Lower lobe of right lung (tissue), 2 donors: ENCODE measurements at regions not wholly inside any gene's neighbourhood (a gene's known extent, or its start where the extent isn't known, plus 50 kb on each side); places are given as distances from the start of the nearest gene placed in this dataset.

Experiments used
- ATAC-seq, 2 donors: fragments of 200-7000 bp; cut with Tn5 transposase; one replicate each; pipeline ENCODE4 v1.9.1; 2020 to 2022; ENCODE audit warnings: mild to moderate bottlenecking in 2 of 2, moderate library complexity in 2 of 2
- DNase-seq: peaks from one replicate; pipeline ENCODE4 v3.0.0-alpha.2; 2020
- H3K27ac ChIP-seq: fragments of 200-600 bp; one replicate; pipeline ENCODE4 v1.8.0; 2022
- H3K27me3 ChIP-seq: fragments of 200-600 bp; one replicate; pipeline ENCODE4 v1.8.0; 2022; ENCODE audit warnings: low read depth
- H3K36me3 ChIP-seq: fragments of 200-600 bp; one replicate; pipeline ENCODE4 v1.8.0; 2022; ENCODE audit warnings: mild to moderate bottlenecking
- H3K4me1 ChIP-seq: fragments of 200-600 bp; one replicate; pipeline ENCODE4 v1.8.0; 2022
- H3K4me3 ChIP-seq: fragments of 200-600 bp; one replicate; pipeline ENCODE4 v1.8.0; 2022; ENCODE audit warnings: mild to moderate bottlenecking
- H3K9me3 ChIP-seq: fragments of 200-600 bp; one replicate; pipeline ENCODE4 v1.8.0; 2022
- CTCF ChIP-seq: fragments of 200-600 bp; IDR thresholded peaks from one replicate; pipeline ENCODE4 v1.8.0; 2022; ENCODE audit warnings: antibody characterized with exemption, mild to moderate bottlenecking
- intact Hi-C: fragments of 100-400 bp; cut with DNase I; formaldehyde crosslinking; loops from one replicate; pipeline ENCODE4 v1.11.0; 2022
- donor health status: DM: no; HTN: yes; CAD: no; lungs with severe emphysema.

DNA sequence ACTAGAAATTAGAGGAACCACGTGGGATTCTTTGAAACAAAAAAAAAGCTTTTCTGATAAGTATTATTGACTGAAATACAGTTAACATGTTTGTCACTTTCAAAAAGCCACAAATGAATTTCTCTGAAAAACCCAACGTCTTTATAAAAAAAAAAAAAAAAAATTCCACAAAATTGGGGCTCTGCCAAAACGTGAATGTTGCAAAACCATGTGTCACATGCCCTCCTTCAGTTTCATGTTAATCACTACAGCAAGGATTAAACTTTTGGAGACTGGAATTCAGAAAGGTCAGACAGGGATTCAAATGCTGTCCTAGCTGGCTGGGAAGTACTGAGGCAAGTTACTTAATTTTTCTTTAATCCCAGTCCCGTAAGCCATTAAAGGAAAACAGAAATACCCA, 278.0 kb upstream of the KLF14 start:
- no peaks in the 10 kb centered on the region for H3K36me3 ChIP-seq
- ATAC-seq = peak; percentile 62 to 63
- no peak overlapping the region for H3K4me3 ChIP-seq
- peak overlapping the region; percentile 53 for H3K27ac ChIP-seq
- no peak for TF ChIP-seq CTCF
- no peaks in the 10 kb centered on the region for H3K27me3 ChIP-seq
- no peak for DNase-seq
- H3K4me1 ChIP-seq = peaks cover 97% of the 10 kb centered on the region
- H3K9me3 ChIP-seq = no peaks in the 10 kb centered on the region
- intact Hi-C loops = no loop called here

DNA sequence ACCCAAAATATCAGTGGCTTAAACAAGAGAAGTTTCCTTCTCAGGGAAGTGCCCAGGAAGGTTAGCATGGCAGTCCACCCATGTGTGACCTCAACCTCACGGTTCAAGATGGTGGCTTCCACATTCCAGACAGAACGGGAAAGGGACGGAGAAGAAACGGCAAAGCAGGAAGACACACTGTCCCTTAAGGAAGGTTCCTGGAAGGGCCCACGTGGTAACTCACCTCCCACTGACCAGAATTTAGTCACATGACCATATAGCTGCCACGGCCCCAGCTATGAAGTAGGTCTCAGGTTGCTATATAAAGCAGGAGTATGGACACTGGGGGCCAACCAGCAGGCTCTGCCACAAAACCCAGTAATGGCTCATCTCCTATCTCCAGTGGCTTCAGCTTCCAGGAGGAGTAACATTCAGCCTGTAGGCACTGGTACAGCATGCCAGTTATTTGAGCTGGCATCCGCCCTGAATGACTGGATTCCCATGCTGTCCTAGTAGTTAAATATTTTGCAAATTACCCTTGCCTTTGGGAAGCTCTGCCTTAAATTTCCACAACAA, 278.5 kb upstream of the KLF14 start:
- Histone ChIP-seq H3K36me3 (no peaks in the 10 kb centered on the region), H3K27ac (peak overlapping the region; percentile 53), H3K9me3 (no peaks in the 10 kb centered on the region), H3K4me3 (no peak overlapping the region), H3K27me3 (no peaks in the 10 kb centered on the region), H3K4me1 (peaks cover 91% of the 10 kb centered on the region)
- DNase-seq = no peak
- ATAC-seq = no peak
- intact Hi-C loops = no loop called here
- no peak for TF ChIP-seq CTCF

DNA sequence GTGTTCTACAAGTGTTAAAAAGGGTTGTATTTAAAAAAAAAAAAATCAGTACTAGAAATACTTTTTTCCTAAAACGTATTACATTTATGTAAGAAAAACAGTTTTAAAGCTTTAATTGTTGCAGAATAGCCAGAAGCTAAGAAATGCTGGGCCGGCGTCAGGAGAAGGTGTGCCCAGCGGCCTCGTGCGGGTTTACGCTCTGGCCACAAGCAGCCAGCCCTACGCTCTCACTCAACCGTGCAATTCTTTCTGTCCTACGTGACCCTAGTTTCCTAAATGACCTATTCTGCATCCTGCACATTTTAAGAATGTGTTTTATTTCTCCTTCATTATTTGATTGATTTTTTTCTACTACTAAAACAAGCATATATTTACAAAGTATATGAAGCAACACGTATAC, 279.7 kb upstream of the KLF14 start:
- no peak for TF ChIP-seq CTCF
- intact Hi-C loops = no loop called here
- Histone ChIP-seq H3K4me1 (peaks cover 79% of the 10 kb centered on the region), H3K9me3 (no peaks in the 10 kb centered on the region), H3K36me3 (no peaks in the 10 kb centered on the region), H3K4me3 (no peak overlapping the region), H3K27me3 (no peaks in the 10 kb centered on the region), H3K27ac (no peak overlapping the region)
- no peak for DNase-seq
- ATAC-seq = no peak

DNA sequence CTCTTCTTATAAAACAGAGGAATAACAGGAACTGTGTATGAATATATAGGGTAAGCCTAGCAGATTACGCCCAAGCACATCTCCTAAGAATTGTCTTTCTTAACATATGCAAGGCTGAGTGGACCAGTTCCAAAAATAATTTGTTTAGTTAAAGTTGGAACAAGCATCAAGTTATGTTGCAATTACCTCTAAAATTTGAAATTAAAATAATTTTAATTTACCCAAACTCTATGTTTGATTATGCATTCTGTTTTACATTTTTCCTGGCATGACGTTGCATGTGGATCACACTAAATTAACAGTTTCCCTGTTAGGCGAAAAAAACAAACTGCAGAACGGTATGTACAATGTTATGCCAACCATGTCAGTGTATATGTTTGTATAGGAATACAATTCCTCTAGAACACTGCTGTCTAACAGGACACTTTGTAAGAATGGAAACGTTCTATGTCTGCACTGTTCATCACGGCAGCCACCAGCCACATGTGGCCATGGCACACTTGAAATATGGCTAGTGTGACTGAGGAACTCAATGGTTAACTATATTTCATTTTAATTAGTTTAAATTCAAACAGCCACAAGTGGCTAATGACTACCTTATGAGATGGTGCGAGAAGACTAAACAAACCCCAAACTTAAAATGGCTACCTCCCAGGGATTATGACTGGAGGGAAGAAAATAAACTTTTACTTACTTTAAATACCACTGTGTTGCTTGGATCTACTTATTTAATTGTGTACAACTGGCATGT, 281.1 kb upstream of the KLF14 start:
- intact Hi-C loops = no loop called here
- no peaks in the 10 kb centered on the region for H3K9me3 ChIP-seq
- peaks cover 73% of the 10 kb centered on the region for H3K4me1 ChIP-seq
- H3K4me3 ChIP-seq = no peak overlapping the region
- ATAC-seq (no peak), DNase-seq (no peak)
- H3K27me3 ChIP-seq = no peaks in the 10 kb centered on the region
- no peak overlapping the region for H3K27ac ChIP-seq
- TF ChIP-seq CTCF = no peak
- H3K36me3 ChIP-seq = no peaks in the 10 kb centered on the region

- Histone ChIP-seq H3K4me1 (peaks cover 68% of the 10 kb centered on the region), H3K27me3 (no peaks in the 10 kb centered on the region), H3K27ac (no peak overlapping the region), H3K36me3 (no peaks in the 10 kb centered on the region), H3K9me3 (no peaks in the 10 kb centered on the region), H3K4me3 (no peak overlapping the region)
- intact Hi-C loops = no loop called here
- no peak for DNase-seq
- no peak for ATAC-seq
- no peak for TF ChIP-seq CTCF
Measured at GRCh38 chr7:131015657-131015958, 281.6 kb upstream of the KLF14 start.
